ENCODE measurements at regions not wholly inside any gene's neighbourhood (a gene's known extent, or its start where the extent isn't known, plus 50 kb on each side); places are given as distances from the start of the nearest gene placed in this dataset.

- TF ChIP-seq CTCF (IDR thresholded peaks at IDR 0.05; ENCODE audit: low read depth, low read length) = no peak
- TF ChIP-seq, protein P1, sequence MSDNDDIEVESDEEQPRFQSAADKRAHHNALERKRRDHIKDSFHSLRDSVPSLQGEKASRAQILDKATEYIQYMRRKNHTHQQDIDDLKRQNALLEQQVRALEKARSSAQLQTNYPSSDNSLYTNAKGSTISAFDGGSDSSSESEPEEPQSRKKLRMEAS (IDR thresholded peaks at IDR 0.05; ENCODE audit: low read depth, low read length) = no peak
- TF ChIP-seq POLR2A (IDR thresholded peaks at IDR 0.05; ENCODE audit: extremely low read depth, insufficient read length) = no peak
Observed at GRCh38 chr10:4270116-4270515, 485.1 kb upstream of the KLF6 start.

All from NB4 (cell line).